Ovary (tissue), 3 donors: ENCODE measurements at regions not wholly inside any gene's neighbourhood (a gene's known extent, or its start where the extent isn't known, plus 50 kb on each side); places are given as distances from the start of the nearest gene placed in this dataset.

Experiments
- EP300 ChIP-seq: sonication (generic); formaldehyde crosslinking; IDR thresholded peaks from one replicate; pipeline ENCODE4 v1.6.1; 2017; ENCODE audit warnings: antibody characterized with exemption
- POLR2A ChIP-seq: fragments of 450-650 bp; IDR thresholded peaks from one replicate; pipeline ENCODE4 v1.6.1; 2017; ENCODE audit warnings: antibody characterized with exemption, mild to moderate bottlenecking, moderate library complexity
- TF ChIP-seq, protein P1 (sequence below), 3 donors: fragments of 450-650 bp in 2 of 3; fragments of 200-600 bp in 1 of 3; IDR thresholded peaks; one replicate each; pipeline versions ENCODE4 v1.5.1 to v1.8.0; 2016 to 2022; ENCODE audit warnings: antibody characterized with exemption in 3 of 3, mild to moderate bottlenecking in 1 of 3
- donor health status: DM: no; HTN: no; CAD: no.

DNA sequence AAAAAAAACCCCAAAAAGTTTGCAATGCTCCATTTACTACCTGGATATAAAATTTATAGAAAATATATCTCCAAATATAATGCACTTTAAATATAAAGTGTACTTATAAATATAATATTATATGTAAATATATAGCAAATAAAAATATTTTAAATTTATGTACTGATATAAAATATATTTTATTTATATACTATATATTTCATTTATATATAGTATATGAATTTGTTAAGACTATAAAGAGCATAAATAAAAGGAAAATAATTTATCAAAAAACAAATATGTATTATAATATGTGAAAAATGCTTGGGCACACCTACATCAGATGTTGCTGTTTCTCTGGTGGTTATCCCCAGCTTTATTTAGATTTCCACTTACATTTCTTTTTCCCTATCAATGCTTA, 71.0 kb upstream of the ZBTB18 start:
- no peak for TF ChIP-seq POLR2A
- TF ChIP-seq, protein P1, sequence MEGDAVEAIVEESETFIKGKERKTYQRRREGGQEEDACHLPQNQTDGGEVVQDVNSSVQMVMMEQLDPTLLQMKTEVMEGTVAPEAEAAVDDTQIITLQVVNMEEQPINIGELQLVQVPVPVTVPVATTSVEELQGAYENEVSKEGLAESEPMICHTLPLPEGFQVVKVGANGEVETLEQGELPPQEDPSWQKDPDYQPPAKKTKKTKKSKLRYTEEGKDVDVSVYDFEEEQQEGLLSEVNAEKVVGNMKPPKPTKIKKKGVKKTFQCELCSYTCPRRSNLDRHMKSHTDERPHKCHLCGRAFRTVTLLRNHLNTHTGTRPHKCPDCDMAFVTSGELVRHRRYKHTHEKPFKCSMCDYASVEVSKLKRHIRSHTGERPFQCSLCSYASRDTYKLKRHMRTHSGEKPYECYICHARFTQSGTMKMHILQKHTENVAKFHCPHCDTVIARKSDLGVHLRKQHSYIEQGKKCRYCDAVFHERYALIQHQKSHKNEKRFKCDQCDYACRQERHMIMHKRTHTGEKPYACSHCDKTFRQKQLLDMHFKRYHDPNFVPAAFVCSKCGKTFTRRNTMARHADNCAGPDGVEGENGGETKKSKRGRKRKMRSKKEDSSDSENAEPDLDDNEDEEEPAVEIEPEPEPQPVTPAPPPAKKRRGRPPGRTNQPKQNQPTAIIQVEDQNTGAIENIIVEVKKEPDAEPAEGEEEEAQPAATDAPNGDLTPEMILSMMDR (IDR thresholded peaks at IDR 0.05), result no peak
- no peak for TF ChIP-seq EP300
